SK-N-SH (cell line): ENCODE measurements at regions not wholly inside any gene's neighbourhood (a gene's known extent, or its start where the extent isn't known, plus 50 kb on each side); places are given as distances from the start of the nearest gene placed in this dataset.

ENCODE experiments used
- CTCF ChIA-PET: fragments of 300-600, 350-600 bp; formaldehyde crosslinking; extraction: SDS; loops from one replicate; lab custom pipeline; 2021; lab: Yijun Ruan, JAX
- POLR2A ChIA-PET: fragments of 350-600 bp; sonication (Branson Sonifier 250); formaldehyde crosslinking; extraction: SDS; loops from one replicate; lab custom pipeline; 2020; ENCODE audit warnings: antibody characterized with exemption, inconsistent platforms; lab: Yijun Ruan, JAX
- DNase-seq: peaks from one replicate; pipeline ENCODE4 v3.0.0; 2012
- H2AFZ ChIP-seq: fragments of 200-600 bp; sonication (generic); 2 replicates; pipeline ENCODE4 v1.8.1; 2016; ENCODE audit warnings: antibody characterized with exemption, mild to moderate bottlenecking, low read depth
- H3F3A ChIP-seq: fragments of 200-600 bp; sonication (generic); replicated peaks from 2 replicates; pipeline ENCODE3; 2016; ENCODE audit warnings: antibody characterized with exemption, mild to moderate bottlenecking; ENCODE audit not compliant: insufficient read depth
- H3K27ac ChIP-seq, 2 experiments: fragments of 200-500 bp in 1 of 2; fragments of 200-600 bp in 1 of 2; sonication (Bioruptor generic) in 1 of 2; sonication (generic), shearing (Covaris generic) in 1 of 2; 2 replicates each; pipeline versions ENCODE4 v1.5.1 to v1.6.1; 2014 to 2016; ENCODE audit warnings: low read depth in 2 of 2, inconsistent platforms in 1 of 2, low read length in 1 of 2, mild to moderate bottlenecking in 1 of 2, mixed read lengths in 1 of 2
- H3K27me3 ChIP-seq: fragments of 200-600 bp; sonication (generic), shearing (Covaris generic); 2 replicates; pipeline ENCODE4 v1.6.1; 2016; ENCODE audit warnings: mixed run types; ENCODE audit not compliant: insufficient read depth
- H3K36me3 ChIP-seq, 2 experiments: fragments of 200-500 bp in 1 of 2; fragments of 200-600 bp in 1 of 2; sonication (Bioruptor generic) in 1 of 2; sonication (generic) in 1 of 2; replicated peaks in 1 of 2; 2 replicates each; pipeline versions ENCODE3 to v1.5.1; 2014 to 2016; ENCODE audit warnings: low read length in 1 of 2, mild to moderate bottlenecking in 1 of 2; ENCODE audit not compliant: insufficient read depth in 2 of 2, control insufficient read depth in 1 of 2
- H3K4me1 ChIP-seq, 2 experiments: fragments of 200-500 bp in 1 of 2; fragments of 200-600 bp in 1 of 2; sonication (Bioruptor generic) in 1 of 2; sonication (generic), shearing (Covaris generic) in 1 of 2; 2 replicates each; pipeline versions ENCODE4 v1.5.1 to v1.6.1; 2014 to 2016; ENCODE audit warnings: low read depth in 1 of 2, low read length in 1 of 2, mixed run types in 1 of 2; ENCODE audit not compliant: insufficient read depth in 2 of 2, control insufficient read depth in 1 of 2
- H3K4me2 ChIP-seq: fragments of 200-600 bp; sonication (generic), shearing (Covaris generic); 2 replicates; pipeline ENCODE4 v1.6.1; 2017; ENCODE audit warnings: mixed run types
- H3K4me3 ChIP-seq, 2 experiments: fragments of 200-500 bp in 1 of 2; fragments of 200-600 bp in 1 of 2; sonication (Bioruptor generic) in 1 of 2; sonication (generic), shearing (Covaris generic) in 1 of 2; 2 replicates each; pipeline versions ENCODE4 v1.5.1 to v1.8.1; 2014 to 2016; ENCODE audit warnings: low read depth in 2 of 2, inconsistent platforms in 1 of 2, low read length in 1 of 2, mild to moderate bottlenecking in 1 of 2, mixed read lengths in 1 of 2, moderate library complexity in 1 of 2
- H3K79me2 ChIP-seq: fragments of 200-600 bp; sonication (generic); 2 replicates; pipeline ENCODE4 v1.8.1; 2017; ENCODE audit warnings: mild to moderate bottlenecking; ENCODE audit not compliant: insufficient read depth
- H3K9ac ChIP-seq: fragments of 200-600 bp; sonication (generic); 2 replicates; pipeline ENCODE4 v1.6.1; 2017; ENCODE audit warnings: mixed run types
- H3K9me2 ChIP-seq: fragments of 200-600 bp; sonication (generic); 2 replicates; pipeline ENCODE4 v1.6.1; 2017; ENCODE audit warnings: mixed run types
- H3K9me3 ChIP-seq: fragments of 200-600 bp; sonication (generic); 2 replicates; pipeline ENCODE4 v1.6.1; 2017; ENCODE audit warnings: mixed run types, mild to moderate bottlenecking, moderate library complexity
- H4K20me1 ChIP-seq: fragments of 200-600 bp; sonication (generic); 2 replicates; pipeline ENCODE4 v1.6.1; 2017; ENCODE audit warnings: mild to moderate bottlenecking, mixed run types; ENCODE audit not compliant: insufficient read depth
- EP300 ChIP-seq, 2 experiments: IDR thresholded peaks; 2 replicates each; pipeline versions ENCODE4 v1.4.0 to v1.6.1; 2012; ENCODE audit warnings: borderline replicate concordance in 1 of 2, low read depth in 1 of 2, low read length in 1 of 2
- FOSL2 ChIP-seq: IDR thresholded peaks from 2 replicates; pipeline ENCODE4 v1.4.0; 2012; ENCODE audit warnings: low read depth, mild to moderate bottlenecking, moderate library complexity, borderline replicate concordance
- FOXJ3 ChIP-seq: sonication (generic); formaldehyde crosslinking; IDR thresholded peaks from 2 replicates; pipeline ENCODE4 v1.5.1; 2020; ENCODE audit warnings: mild to moderate bottlenecking, missing genetic modification reagents
- FOXM1 ChIP-seq: IDR thresholded peaks from 2 replicates; pipeline ENCODE4 v1.4.0; 2012; ENCODE audit warnings: low read depth, mild to moderate bottlenecking
- GABPA ChIP-seq: IDR thresholded peaks from 2 replicates; pipeline ENCODE4 v1.4.0; 2012; ENCODE audit warnings: low read depth, mild to moderate bottlenecking
- MXI1 ChIP-seq: IDR thresholded peaks from 2 replicates; pipeline ENCODE4 v1.6.1; 2012; ENCODE audit warnings: mild to moderate bottlenecking, low read depth, low read length, improper control_type of control experiment
- RCOR1 ChIP-seq: fragments of 150-350 bp; IDR thresholded peaks from 2 replicates; pipeline ENCODE4 v1.6.1; 2017; ENCODE audit warnings: antibody characterized with exemption, low read length
- SIN3A ChIP-seq: IDR thresholded peaks from 2 replicates; pipeline ENCODE4 v1.6.1; 2012; ENCODE audit warnings: low read depth, mild to moderate bottlenecking, low read length, moderate library complexity, borderline replicate concordance
- TAF1 ChIP-seq: IDR thresholded peaks from 2 replicates; pipeline ENCODE4 v1.6.1; 2012; ENCODE audit warnings: low read depth, mild to moderate bottlenecking, low read length, moderate library complexity, borderline replicate concordance
- TCF12 ChIP-seq: IDR thresholded peaks from 2 replicates; pipeline ENCODE4 v1.4.0; 2012
- TEAD4 ChIP-seq: IDR thresholded peaks from 2 replicates; pipeline ENCODE4 v1.4.0; 2012; ENCODE audit warnings: mild to moderate bottlenecking, borderline replicate concordance; ENCODE audit not compliant: insufficient read depth
- YY1 ChIP-seq: IDR thresholded peaks from 2 replicates; pipeline ENCODE4 v1.4.0; 2012; ENCODE audit warnings: low read depth, mild to moderate bottlenecking
- WGBS: methylation state at CpG from one replicate; pipeline ENCODE4 v1.1.6; 2017; ENCODE audit warnings: low lambda C conversion rate; 5-methylcytosine and 5-hydroxymethylcytosine counted together
- TF ChIP-seq, protein P1 (sequence below): IDR thresholded peaks from 2 replicates; pipeline ENCODE4; 2012
- TF ChIP-seq, protein P2 (sequence below): fragments of 200-600 bp; sonication (generic); IDR thresholded peaks from 2 replicates; pipeline ENCODE4 v1.6.1; 2017; ENCODE audit warnings: antibody characterized with exemption, mild to moderate bottlenecking, moderate library complexity
- TF ChIP-seq, protein P3 (sequence below): IDR thresholded peaks from 2 replicates; pipeline ENCODE4 v1.4.0; 2012; ENCODE audit warnings: low read depth, borderline replicate concordance
- TF ChIP-seq, protein P4 (sequence below): IDR thresholded peaks from 2 replicates; pipeline ENCODE4 v1.4.0; 2012; ENCODE audit warnings: low read depth
- TF ChIP-seq, protein P5 (sequence below): IDR thresholded peaks from 2 replicates; pipeline ENCODE4 v1.4.0; 2012; ENCODE audit warnings: low read depth, borderline replicate concordance

DNA sequence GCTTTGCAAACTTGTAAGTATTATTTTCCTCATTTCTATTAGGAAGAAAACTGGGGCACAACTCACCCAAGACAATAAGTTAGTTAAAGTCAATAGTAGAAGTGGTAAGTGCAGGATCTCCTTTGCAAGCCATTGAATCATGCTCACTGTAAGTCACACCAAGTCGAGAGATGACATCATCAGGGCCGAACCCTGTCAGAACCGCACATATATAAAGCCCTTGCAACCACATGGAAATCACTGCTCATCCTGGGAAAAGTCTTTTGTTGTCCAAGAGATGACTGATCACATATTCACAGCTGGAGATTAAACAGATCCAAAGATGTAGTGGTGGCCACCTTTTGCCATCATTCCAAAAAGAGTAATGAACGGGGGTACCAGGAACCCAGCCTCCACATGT lies 484.8 kb upstream of the ID2 start:
- H3K79me2 ChIP-seq = no peaks in the 10 kb centered on the region
- H3K9me2 ChIP-seq = no peaks in the 10 kb centered on the region
- H3K27ac ChIP-seq = no peak overlapping the region
- no peaks in the 10 kb centered on the region for H3F3A ChIP-seq
- CTCF ChIA-PET = no interaction called here
- no peak overlapping the region for H2AFZ ChIP-seq
- WGBS = 80% methylated on average over 4 of the region's 4 CpGs
- POLR2A ChIA-PET = no interaction called here
- peaks cover 0 to 9% of the 10 kb centered on the region in 2 experiments; a peak in 2 of 4 replicates for H3K4me1 ChIP-seq
- no peak for DNase-seq
- no peak overlapping the region for H3K4me3 ChIP-seq
- TF ChIP-seq, protein P1, sequence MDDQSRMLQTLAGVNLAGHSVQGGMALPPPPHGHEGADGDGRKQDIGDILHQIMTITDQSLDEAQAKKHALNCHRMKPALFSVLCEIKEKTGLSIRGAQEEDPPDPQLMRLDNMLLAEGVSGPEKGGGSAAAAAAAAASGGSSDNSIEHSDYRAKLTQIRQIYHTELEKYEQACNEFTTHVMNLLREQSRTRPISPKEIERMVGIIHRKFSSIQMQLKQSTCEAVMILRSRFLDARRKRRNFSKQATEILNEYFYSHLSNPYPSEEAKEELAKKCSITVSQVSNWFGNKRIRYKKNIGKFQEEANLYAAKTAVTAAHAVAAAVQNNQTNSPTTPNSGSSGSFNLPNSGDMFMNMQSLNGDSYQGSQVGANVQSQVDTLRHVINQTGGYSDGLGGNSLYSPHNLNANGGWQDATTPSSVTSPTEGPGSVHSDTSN = no peak
- no peak for TF ChIP-seq MXI1
- TF ChIP-seq SIN3A = no peak
- TF ChIP-seq TEAD4 = no peak
- TF ChIP-seq RCOR1 = no peak
- no peak for TF ChIP-seq TAF1
- TF ChIP-seq, protein P2, sequence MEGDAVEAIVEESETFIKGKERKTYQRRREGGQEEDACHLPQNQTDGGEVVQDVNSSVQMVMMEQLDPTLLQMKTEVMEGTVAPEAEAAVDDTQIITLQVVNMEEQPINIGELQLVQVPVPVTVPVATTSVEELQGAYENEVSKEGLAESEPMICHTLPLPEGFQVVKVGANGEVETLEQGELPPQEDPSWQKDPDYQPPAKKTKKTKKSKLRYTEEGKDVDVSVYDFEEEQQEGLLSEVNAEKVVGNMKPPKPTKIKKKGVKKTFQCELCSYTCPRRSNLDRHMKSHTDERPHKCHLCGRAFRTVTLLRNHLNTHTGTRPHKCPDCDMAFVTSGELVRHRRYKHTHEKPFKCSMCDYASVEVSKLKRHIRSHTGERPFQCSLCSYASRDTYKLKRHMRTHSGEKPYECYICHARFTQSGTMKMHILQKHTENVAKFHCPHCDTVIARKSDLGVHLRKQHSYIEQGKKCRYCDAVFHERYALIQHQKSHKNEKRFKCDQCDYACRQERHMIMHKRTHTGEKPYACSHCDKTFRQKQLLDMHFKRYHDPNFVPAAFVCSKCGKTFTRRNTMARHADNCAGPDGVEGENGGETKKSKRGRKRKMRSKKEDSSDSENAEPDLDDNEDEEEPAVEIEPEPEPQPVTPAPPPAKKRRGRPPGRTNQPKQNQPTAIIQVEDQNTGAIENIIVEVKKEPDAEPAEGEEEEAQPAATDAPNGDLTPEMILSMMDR = no peak
- TF ChIP-seq FOXM1 = no peak
- TF ChIP-seq, protein P3, sequence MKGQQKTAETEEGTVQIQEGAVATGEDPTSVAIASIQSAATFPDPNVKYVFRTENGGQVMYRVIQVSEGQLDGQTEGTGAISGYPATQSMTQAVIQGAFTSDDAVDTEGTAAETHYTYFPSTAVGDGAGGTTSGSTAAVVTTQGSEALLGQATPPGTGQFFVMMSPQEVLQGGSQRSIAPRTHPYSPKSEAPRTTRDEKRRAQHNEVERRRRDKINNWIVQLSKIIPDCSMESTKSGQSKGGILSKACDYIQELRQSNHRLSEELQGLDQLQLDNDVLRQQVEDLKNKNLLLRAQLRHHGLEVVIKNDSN = no peak
- TF ChIP-seq EP300 (IDR thresholded peaks at IDR 0.05; ENCODE audit: borderline replicate concordance in 1 of 2, low read depth in 1 of 2, low read length in 1 of 2) = no peak
- TF ChIP-seq, protein P4, sequence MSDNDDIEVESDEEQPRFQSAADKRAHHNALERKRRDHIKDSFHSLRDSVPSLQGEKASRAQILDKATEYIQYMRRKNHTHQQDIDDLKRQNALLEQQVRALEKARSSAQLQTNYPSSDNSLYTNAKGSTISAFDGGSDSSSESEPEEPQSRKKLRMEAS = no peak
- TF ChIP-seq TCF12 = no peak
- TF ChIP-seq YY1 = no peak
- no peaks in the 10 kb centered on the region for H3K36me3 ChIP-seq
- H3K9ac ChIP-seq = no peak overlapping the region
- no peaks in the 10 kb centered on the region for H3K27me3 ChIP-seq
- H3K4me2 ChIP-seq = no peak overlapping the region
- H4K20me1 ChIP-seq = no peaks in the 10 kb centered on the region
- no peaks in the 10 kb centered on the region for H3K9me3 ChIP-seq

DNA sequence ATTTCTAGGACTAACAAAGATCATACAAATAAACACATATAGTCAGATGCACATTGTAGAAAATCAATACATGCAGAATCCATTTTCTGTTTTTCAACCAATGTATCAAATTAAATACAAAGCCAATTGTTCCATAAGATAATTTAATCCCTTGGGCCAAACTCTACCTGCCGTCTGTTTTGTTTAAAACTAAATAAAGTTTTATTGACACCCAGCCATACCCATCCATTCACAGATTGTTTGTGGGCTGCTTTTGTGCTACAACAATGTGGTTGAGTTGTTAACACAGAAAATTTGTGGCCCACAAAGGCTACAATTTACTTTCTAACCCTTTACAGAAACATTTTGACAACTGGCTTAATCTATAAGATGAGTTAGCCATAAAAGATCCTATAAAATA lies 484.0 kb upstream of the ID2 start:
- CTCF ChIA-PET = no interaction called here
- Histone ChIP-seq H3K36me3 (no peaks in the 10 kb centered on the region), H3F3A (no peaks in the 10 kb centered on the region), H3K4me1 (peaks cover 0 to 9% of the 10 kb centered on the region in 2 experiments; a peak in 2 of 4 replicates), H3K4me2 (no peak overlapping the region), H4K20me1 (no peaks in the 10 kb centered on the region), H2AFZ (no peak overlapping the region), H3K79me2 (no peaks in the 10 kb centered on the region), H3K9me2 (no peaks in the 10 kb centered on the region), H3K4me3 (no peak overlapping the region), H3K9ac (no peak overlapping the region), H3K27ac (no peak overlapping the region), H3K9me3 (no peaks in the 10 kb centered on the region), H3K27me3 (no peaks in the 10 kb centered on the region)
- no peak for DNase-seq
- POLR2A ChIA-PET = no interaction called here
- 78% methylated on average over 1 of the region's 1 CpG for WGBS
- no peak for TF ChIP-seq SIN3A
- TF ChIP-seq FOSL2 = no peak
- TF ChIP-seq RCOR1 = no peak
- TF ChIP-seq, protein P4 = no peak
- no peak for TF ChIP-seq FOXM1
- TF ChIP-seq FOXJ3 = no peak
- no peak for TF ChIP-seq TCF12
- TF ChIP-seq GABPA = no peak
- TF ChIP-seq, protein P2 = no peak
- TF ChIP-seq, protein P5, sequence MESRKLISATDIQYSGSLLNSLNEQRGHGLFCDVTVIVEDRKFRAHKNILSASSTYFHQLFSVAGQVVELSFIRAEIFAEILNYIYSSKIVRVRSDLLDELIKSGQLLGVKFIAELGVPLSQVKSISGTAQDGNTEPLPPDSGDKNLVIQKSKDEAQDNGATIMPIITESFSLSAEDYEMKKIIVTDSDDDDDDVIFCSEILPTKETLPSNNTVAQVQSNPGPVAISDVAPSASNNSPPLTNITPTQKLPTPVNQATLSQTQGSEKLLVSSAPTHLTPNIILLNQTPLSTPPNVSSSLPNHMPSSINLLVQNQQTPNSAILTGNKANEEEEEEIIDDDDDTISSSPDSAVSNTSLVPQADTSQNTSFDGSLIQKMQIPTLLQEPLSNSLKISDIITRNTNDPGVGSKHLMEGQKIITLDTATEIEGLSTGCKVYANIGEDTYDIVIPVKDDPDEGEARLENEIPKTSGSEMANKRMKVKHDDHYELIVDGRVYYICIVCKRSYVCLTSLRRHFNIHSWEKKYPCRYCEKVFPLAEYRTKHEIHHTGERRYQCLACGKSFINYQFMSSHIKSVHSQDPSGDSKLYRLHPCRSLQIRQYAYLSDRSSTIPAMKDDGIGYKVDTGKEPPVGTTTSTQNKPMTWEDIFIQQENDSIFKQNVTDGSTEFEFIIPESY = no peak
